Mesenchymal stem cell (in vitro differentiated cells and primary cell): ENCODE measurements at regions not wholly inside any gene's neighbourhood (a gene's known extent, or its start where the extent isn't known, plus 50 kb on each side); places are given as distances from the start of the nearest gene placed in this dataset.
A peak's percentile ranks its signal among the peaks of the same experiment; 100 is the strongest.

Experiments used
- DNase-seq: peaks from one replicate; pipeline ENCODE4 v3.0.0-alpha.2; 2013
- H2AFZ ChIP-seq: one replicate; pipeline ENCODE4 v1.6.1; 2013; ENCODE audit warnings: low read depth, mild to moderate bottlenecking, control low read depth, inconsistent platforms, low read length, moderate library complexity
- H2AK5ac ChIP-seq: 2 replicates; pipeline ENCODE4 v1.6.1; 2013; ENCODE audit warnings: low read length, moderate library complexity, mild to moderate bottlenecking, inconsistent platforms; ENCODE audit not compliant: severe bottlenecking
- H2BK120ac ChIP-seq: one replicate; pipeline ENCODE4 v1.6.1; 2013; ENCODE audit warnings: low read depth, mild to moderate bottlenecking, inconsistent platforms, low read length, moderate library complexity
- H2BK12ac ChIP-seq, 2 experiments: one replicate each; pipeline ENCODE4 v1.6.1; 2013; ENCODE audit warnings: inconsistent platforms in 2 of 2, low read length in 2 of 2, mild to moderate bottlenecking in 2 of 2, moderate library complexity in 2 of 2, control low read depth in 1 of 2
- H2BK15ac ChIP-seq: one replicate; pipeline ENCODE4 v1.6.1; 2013; ENCODE audit warnings: mild to moderate bottlenecking, low read depth, inconsistent platforms; ENCODE audit not compliant: poor library complexity, severe bottlenecking
- H2BK5ac ChIP-seq: 2 replicates; pipeline ENCODE4 v1.6.1; 2013; ENCODE audit warnings: low read depth, mild to moderate bottlenecking, low read length, control low read depth, inconsistent platforms; ENCODE audit not compliant: poor library complexity, severe bottlenecking
- H3K14ac ChIP-seq, 2 experiments: one replicate each; pipeline ENCODE4 v1.6.1; 2013; ENCODE audit warnings: inconsistent platforms in 2 of 2, low read length in 2 of 2, control low read depth in 1 of 2, mild to moderate bottlenecking in 1 of 2, moderate library complexity in 1 of 2
- H3K18ac ChIP-seq, 2 experiments: one replicate each; pipeline ENCODE4 v1.6.1; 2013; ENCODE audit warnings: inconsistent platforms in 2 of 2, low read length in 2 of 2, control low read depth in 1 of 2, low read depth in 1 of 2, mild to moderate bottlenecking in 1 of 2
- H3K23ac ChIP-seq, 2 experiments: one replicate each; pipeline ENCODE4 v1.6.1; 2013; ENCODE audit warnings: inconsistent platforms in 2 of 2, low read length in 2 of 2, mild to moderate bottlenecking in 2 of 2, moderate library complexity in 2 of 2, control low read depth in 1 of 2
- H3K27ac ChIP-seq: 2 replicates; pipeline ENCODE4 v1.5.1; 2013; ENCODE audit warnings: mild to moderate bottlenecking, moderate library complexity, low read length, control low read depth, inconsistent platforms; ENCODE audit not compliant: poor library complexity, severe bottlenecking
- H3K27me3 ChIP-seq, 2 experiments: 2 replicates each; pipeline versions ENCODE4 v1.6.1 to v1.7.0; 2013; ENCODE audit warnings: low read length in 2 of 2, mild to moderate bottlenecking in 2 of 2, moderate library complexity in 2 of 2, control low read depth in 1 of 2, inconsistent platforms in 1 of 2; ENCODE audit not compliant: control insufficient read depth in 1 of 2, insufficient read depth in 1 of 2
- H3K36me3 ChIP-seq, 2 experiments: 2 replicates each; pipeline versions ENCODE4 v1.6.1 to v1.7.0; 2013; ENCODE audit warnings: low read length in 2 of 2, control low read depth in 1 of 2, inconsistent platforms in 1 of 2, low read depth in 1 of 2, mild to moderate bottlenecking in 1 of 2; ENCODE audit not compliant: insufficient read depth in 2 of 2, control insufficient read depth in 1 of 2
- H3K4ac ChIP-seq, 2 experiments: one replicate each; pipeline ENCODE4 v1.6.1; 2013; ENCODE audit warnings: inconsistent platforms in 2 of 2, low read length in 2 of 2, mild to moderate bottlenecking in 2 of 2, moderate library complexity in 2 of 2, control low read depth in 1 of 2, low read depth in 1 of 2
- H3K4me1 ChIP-seq: 2 replicates; pipeline ENCODE4 v1.6.1; 2013; ENCODE audit warnings: low read depth, low read length, control low read depth; ENCODE audit not compliant: control insufficient read depth, insufficient read depth
- H3K4me2 ChIP-seq: 2 replicates; pipeline ENCODE4 v1.6.1; 2013; ENCODE audit warnings: low read length, mild to moderate bottlenecking, inconsistent platforms; ENCODE audit not compliant: poor library complexity, severe bottlenecking
- H3K4me3 ChIP-seq, 2 experiments: 2 replicates each; pipeline versions ENCODE4 v1.5.1 to v1.7.0; 2013; ENCODE audit warnings: low read length in 2 of 2, mild to moderate bottlenecking in 2 of 2, control low read depth in 1 of 2, low read depth in 1 of 2; ENCODE audit not compliant: insufficient read depth in 1 of 2
- H3K79me1 ChIP-seq: replicated peaks from 2 replicates; pipeline ENCODE4 v1.6.1; 2013; ENCODE audit warnings: mild to moderate bottlenecking, control low read depth, low read length, inconsistent platforms; ENCODE audit not compliant: poor library complexity, severe bottlenecking
- H3K9ac ChIP-seq: 2 replicates; pipeline ENCODE4 v1.7.0; 2013; ENCODE audit warnings: mild to moderate bottlenecking, low read length, moderate library complexity
- H3K9me3 ChIP-seq: 2 replicates; pipeline ENCODE4 v1.7.0; 2013; ENCODE audit warnings: mild to moderate bottlenecking, low read length; ENCODE audit not compliant: control insufficient read depth
- H4K8ac ChIP-seq: one replicate; pipeline ENCODE4 v1.6.1; 2013; ENCODE audit warnings: inconsistent platforms, mild to moderate bottlenecking, low read length, moderate library complexity
- H4K91ac ChIP-seq: one replicate; pipeline ENCODE4 v1.6.1; 2013; ENCODE audit warnings: mild to moderate bottlenecking, low read length, inconsistent platforms
- WGBS: methylation state at CpG from one replicate; pipeline ENCODE4 v1.1.7; 2013; ENCODE audit warnings: mixed read lengths; 5-methylcytosine and 5-hydroxymethylcytosine counted together

DNA sequence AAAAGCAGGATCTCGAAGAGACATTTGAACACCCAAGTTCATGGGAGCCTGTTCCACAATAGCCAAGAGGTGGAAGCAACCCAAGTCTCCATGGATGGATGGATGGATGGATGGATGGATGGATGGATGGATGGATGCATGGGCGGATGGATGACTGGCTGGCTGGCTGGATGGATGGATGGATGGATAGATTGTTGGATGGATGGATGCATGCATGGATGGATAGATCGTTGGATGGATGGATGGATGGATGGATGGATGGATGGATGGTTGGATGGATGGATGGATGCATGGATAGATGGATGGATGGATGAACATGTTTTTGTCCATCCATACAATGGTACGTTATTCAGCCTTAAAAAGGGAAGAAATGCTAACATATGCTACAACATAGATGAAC lies 603.4 kb downstream of the BRD1 start:
- Histone ChIP-seq H3K36me3 (no peaks in the 10 kb centered on the region), H2BK15ac (no peak overlapping the region), H3K27ac (no peak overlapping the region), H2BK120ac (no peak overlapping the region), H3K27me3 (no peaks in the 10 kb centered on the region), H2AFZ (no peak overlapping the region), H3K9me3 (peaks cover 4% of the 10 kb centered on the region), H3K9ac (no peak overlapping the region), H3K18ac (no peak overlapping the region), H3K14ac (no peak overlapping the region), H3K4me1 (no peaks in the 10 kb centered on the region), H2AK5ac (no peak overlapping the region), H2BK5ac (no peak overlapping the region), H3K4me2 (no peak overlapping the region), H3K4me3 (no peak overlapping the region), H4K91ac (peak overlapping the region; percentile 15), H3K79me1 (no peaks in the 10 kb centered on the region), H3K4ac (no peak overlapping the region), H2BK12ac (no peak overlapping the region), H4K8ac (no peak overlapping the region), H3K23ac (no peak overlapping the region)
- 54% methylated on average over 4 of the region's 4 CpGs for WGBS
- DNase-seq: no peak

DNA sequence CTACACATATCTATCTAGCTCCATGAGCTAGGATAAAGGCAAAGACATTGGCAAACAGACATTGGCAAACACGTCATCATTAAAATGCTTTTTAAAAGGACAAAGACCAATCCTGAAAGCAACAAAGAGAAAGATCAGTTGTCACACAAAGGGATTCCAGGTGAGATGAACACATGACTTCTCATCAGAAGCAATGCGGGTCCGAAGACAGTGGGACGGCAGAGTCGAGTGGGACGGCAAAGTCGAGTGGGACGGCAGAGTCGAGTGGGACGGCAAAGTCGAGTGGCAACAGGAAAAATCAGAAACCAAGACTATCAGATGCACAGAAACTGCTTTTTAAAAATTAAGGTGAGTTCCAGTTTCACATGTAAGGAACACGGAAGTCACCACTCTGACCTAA lies 609.5 kb downstream of the BRD1 start:
- Histone ChIP-seq H2BK12ac (no peak overlapping the region), H2BK15ac (no peak overlapping the region), H3K4me1 (no peaks in the 10 kb centered on the region), H2BK5ac (no peak overlapping the region), H3K27me3 (no peaks in the 10 kb centered on the region), H4K8ac (no peak overlapping the region), H3K4me3 (no peak overlapping the region), H2AFZ (no peak overlapping the region), H3K27ac (no peak overlapping the region), H3K36me3 (no peaks in the 10 kb centered on the region), H2BK120ac (no peak overlapping the region), H4K91ac (no peak overlapping the region), H3K18ac (no peak overlapping the region), H3K9me3 (peaks cover 19% of the 10 kb centered on the region), H3K79me1 (no peaks in the 10 kb centered on the region), H3K23ac (no peak overlapping the region), H3K4me2 (no peak overlapping the region), H3K14ac (no peak overlapping the region), H3K4ac (no peak overlapping the region), H3K9ac (no peak overlapping the region), H2AK5ac (no peak overlapping the region)
- 85% methylated on average over 12 of the region's 12 CpGs for WGBS
- no peak for DNase-seq

DNA sequence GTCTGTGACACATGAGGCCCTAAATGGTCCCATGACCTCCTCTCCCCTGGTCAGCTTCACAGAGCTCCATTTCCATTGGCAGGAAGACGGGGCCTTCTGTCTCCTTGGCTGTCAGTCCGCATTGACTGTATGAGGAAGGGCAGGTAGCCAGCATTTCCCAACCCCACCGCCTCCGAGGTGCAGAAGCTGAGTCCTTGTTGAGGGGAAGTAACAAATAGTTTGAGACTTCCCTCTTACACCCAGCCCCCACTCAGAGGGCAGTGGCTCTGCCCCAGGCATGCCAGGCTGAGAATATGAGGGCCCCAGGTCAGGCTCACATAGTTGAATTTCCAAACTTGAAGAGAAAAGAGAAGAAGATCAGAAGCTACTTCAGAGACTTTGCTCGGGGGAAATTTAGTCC lies 611.1 kb downstream of the BRD1 start:
- Histone ChIP-seq H2BK12ac (no peak overlapping the region), H3K4ac (no peak overlapping the region), H3K4me1 (no peaks in the 10 kb centered on the region), H2BK15ac (no peak overlapping the region), H3K36me3 (no peaks in the 10 kb centered on the region), H3K18ac (no peak overlapping the region), H3K27me3 (no peaks in the 10 kb centered on the region), H2BK120ac (no peak overlapping the region), H2BK5ac (no peak overlapping the region), H3K79me1 (no peaks in the 10 kb centered on the region), H2AFZ (no peak overlapping the region), H4K8ac (no peak overlapping the region), H3K9me3 (peaks cover 19% of the 10 kb centered on the region), H3K9ac (no peak overlapping the region), H3K4me3 (no peak overlapping the region), H2AK5ac (no peak overlapping the region), H3K23ac (no peak overlapping the region), H4K91ac (no peak overlapping the region), H3K14ac (no peak overlapping the region), H3K4me2 (no peak overlapping the region), H3K27ac (no peak overlapping the region)
- no peak for DNase-seq
- WGBS: 89% methylated on average over 1 of the region's 5 CpGs

DNA sequence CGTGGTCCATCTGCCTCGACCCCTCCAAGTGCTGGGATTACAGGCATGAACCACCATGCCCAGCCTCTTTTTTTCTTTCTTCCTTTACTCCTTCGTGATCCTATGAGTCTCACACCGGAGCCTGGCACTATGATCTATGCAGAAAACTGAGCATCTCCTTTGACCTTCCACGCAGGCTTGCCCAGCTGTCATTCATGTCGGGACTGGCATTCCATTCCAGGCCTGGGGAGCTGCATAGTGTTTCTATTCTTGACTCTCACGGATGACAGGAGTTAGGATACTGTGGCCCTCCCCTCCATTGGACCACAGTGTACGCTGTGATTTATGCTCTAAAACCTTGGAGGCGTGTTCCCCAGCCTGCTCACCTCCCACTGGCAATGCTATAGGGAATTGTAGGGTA lies 611.8 kb downstream of the BRD1 start:
- Histone ChIP-seq H3K27me3 (no peaks in the 10 kb centered on the region), H2AFZ (no peak overlapping the region), H3K4me3 (no peak overlapping the region), H2BK12ac (no peak overlapping the region), H2BK15ac (no peak overlapping the region), H4K91ac (no peak overlapping the region), H3K18ac (no peak overlapping the region), H3K4ac (no peak overlapping the region), H4K8ac (no peak overlapping the region), H3K9me3 (peaks cover 19% of the 10 kb centered on the region), H3K23ac (no peak overlapping the region), H3K9ac (no peak overlapping the region), H3K4me2 (no peak overlapping the region), H3K27ac (no peak overlapping the region), H3K4me1 (no peaks in the 10 kb centered on the region), H3K36me3 (no peaks in the 10 kb centered on the region), H3K14ac (no peak overlapping the region), H2BK120ac (no peak overlapping the region), H3K79me1 (no peaks in the 10 kb centered on the region), H2BK5ac (no peak overlapping the region), H2AK5ac (no peak overlapping the region)
- DNase-seq: no peak
- 67% methylated on average over 9 of the region's 9 CpGs for WGBS
